ENCODE measurements at regions not wholly inside any gene's neighbourhood (a gene's known extent, or its start where the extent isn't known, plus 50 kb on each side); places are given as distances from the start of the nearest gene placed in this dataset.
"Not testable (repeated sequence)": the region's sequence is repeated elsewhere in the genome, so short reads cannot be mapped to it uniquely, and the experiment has no call there.

GRCh38 chr10:118948786-118949185, 80.7 kb upstream of the NANOS1 start:
- DNase-seq (ENCODE audit: low spot score), result peak; percentile 63

GRCh38 chr10:118950190-118950680, 79.3 kb upstream of the NANOS1 start:
- DNase-seq (ENCODE audit: low spot score), result no peak

DNA sequence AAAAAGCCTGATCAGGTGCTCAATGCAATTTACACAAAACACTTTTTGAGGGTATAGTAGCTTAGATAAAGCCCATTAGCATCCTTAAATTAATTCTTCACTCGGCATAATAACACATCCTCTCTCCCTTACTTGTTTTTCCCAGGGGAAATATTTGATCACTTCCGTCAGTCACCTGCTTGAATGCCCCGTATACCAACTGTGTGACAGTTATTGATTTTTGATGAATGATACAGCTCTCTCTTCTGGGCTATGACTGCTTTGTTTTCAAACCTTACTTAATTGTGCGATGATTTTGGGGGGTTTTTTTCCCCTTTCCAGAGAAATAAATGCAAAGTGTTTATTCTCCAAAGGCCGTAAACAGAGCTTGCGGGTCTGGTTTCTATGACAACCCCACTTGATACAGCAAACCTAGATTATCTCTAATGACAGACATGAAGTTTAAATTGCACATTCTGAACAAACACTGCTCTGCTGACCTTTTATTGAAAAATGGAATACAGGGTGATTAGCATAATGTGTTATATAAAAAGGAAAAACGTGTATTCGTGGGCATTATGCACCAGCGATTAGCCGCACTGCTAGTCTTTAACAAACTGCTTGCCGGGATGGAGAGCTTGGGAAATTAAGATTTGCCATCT, 78.4 kb upstream of the NANOS1 start:
- no peak for DNase-seq (ENCODE audit: low spot score)

- no peak for DNase-seq (ENCODE audit: low spot score)
These were observed 76.8 kb upstream of the NANOS1 start for GRCh38 chr10:118952493-118953295.

GRCh38 chr10:118953598-118954393, 75.7 kb upstream of the NANOS1 start:
- DNase-seq (ENCODE audit: low spot score), result no peak

DNA sequence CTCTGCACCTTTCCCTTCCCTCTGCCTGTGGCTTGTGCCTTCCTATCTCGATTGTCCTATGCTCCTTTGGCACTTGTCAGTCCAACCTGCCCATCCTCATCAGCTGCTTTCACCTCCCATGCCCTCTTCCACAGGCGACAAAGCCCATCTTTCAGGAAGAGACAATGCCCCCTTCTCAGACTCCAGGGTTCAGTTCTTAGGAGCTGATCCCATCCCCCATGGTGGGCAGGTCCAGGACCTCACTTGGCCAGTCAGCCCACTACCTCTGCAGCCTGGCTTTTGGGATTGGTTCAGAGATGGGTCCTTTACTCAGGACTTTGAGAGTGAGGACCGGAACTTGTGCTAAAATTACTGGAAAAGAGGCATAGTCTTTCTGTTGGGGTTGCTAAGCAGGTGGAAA, 74.0 kb upstream of the NANOS1 start:
- no peak for DNase-seq (ENCODE audit: low spot score)

GRCh38 chr10:118955951-118956801, 73.3 kb upstream of the NANOS1 start:
- DNase-seq (ENCODE audit: low spot score), result no peak

DNA sequence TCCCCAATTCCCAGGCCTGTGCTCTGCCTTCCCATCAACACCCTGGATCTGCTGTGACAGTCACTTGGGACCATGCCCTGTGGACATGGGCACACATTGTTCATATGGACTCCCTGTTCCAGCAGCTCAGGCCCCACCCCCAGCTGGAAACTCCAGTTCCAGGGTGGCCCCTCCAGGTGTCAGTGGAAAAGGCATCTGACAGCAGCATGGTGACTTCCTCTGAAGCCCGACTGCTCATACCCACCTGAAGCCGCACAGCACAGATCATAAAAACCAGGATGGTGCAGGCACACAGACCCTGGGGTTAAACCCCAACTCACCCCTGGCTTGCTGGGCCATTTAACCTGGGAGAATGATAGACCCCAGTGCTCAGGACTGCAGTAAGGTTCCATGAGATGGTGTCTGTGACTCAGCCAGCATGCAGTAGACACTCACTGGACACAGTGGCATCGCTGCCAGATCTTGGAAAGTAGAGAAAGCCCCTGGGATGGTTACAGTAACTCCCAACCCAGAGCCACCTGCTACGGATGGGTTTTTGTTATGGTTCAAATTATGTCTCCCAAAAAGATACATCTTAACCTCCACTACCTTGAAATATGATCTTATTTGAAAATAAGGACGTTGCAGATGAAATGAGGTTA, 72.6 kb upstream of the NANOS1 start:
- no peak for DNase-seq (ENCODE audit: low spot score)

GRCh38 chr10:118957443-118957825, 72.1 kb upstream of the NANOS1 start:
- no peak for DNase-seq (ENCODE audit: low spot score)

- no peak for DNase-seq (ENCODE audit: low spot score)
These were observed 71.5 kb upstream of the NANOS1 start for GRCh38 chr10:118957966-118958365.

DNA sequence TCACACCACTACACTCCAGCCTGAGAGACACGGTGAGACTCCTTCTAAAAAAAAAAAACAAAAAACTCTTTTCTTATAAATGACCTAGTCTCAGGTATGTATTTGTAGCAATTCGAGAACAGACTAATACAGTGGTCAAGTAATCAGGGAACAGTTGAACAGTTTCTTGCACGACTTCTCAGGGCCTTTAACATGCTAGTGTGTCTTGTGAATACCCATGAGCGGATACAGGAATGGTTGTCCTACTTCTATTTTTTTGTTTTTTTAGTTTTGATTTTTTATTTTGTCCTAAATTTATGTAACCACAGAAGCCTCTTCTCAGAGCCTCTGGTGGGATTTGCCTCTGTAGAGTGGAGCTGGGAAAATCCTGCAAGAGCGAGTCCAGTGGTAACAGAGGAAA, 71.0 kb upstream of the NANOS1 start:
- DNase-seq (ENCODE audit: low spot score), result no peak

DNA sequence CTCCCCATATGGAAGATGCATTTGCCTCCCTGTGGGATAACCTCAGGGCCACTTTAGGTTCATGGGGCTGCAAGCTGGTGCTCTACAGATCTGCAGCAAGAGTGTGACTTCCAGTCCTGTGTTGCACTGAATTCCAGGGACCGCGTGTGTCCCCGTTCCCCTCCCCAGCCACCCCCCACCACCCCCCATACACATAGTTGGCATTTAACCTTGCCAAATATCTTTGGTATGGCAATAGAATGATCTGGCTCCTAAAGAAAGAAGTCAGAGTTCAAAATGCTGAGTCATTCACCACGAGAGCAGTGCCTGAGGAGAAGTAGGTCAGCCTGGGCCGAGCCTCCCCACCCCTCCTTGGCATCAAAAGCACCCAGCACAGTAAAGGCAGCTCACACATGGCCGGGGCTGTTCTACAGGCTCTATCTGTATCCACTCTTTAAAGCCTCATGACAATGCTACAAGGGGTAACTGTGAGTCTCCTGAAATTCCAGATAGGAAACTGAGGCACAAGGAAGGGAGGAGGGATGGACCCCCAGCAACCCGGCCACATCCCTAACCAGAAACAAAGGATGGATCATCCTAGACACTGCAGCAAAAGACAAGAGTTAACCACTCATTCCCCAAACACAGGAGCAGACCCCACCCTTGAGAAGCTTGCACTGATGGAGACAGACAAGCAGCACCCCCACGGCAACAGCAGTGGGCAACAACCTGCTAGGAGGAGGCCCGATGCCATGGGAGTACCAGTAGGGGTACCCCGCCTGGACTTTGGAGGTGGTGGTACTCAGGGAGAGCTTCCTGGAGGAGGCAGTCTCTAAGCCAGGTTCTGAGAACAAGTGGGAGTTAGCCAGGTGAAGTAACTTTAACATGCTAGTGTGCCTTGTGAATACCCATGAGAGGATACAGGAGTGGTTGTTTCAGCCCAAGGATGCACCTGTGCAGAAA, 70.3 kb upstream of the NANOS1 start:
- no peak for DNase-seq (ENCODE audit: low spot score)

GRCh38 chr10:118960157-118961090, 69.1 kb upstream of the NANOS1 start:
- DNase-seq (ENCODE audit: low spot score), result no peak

DNA sequence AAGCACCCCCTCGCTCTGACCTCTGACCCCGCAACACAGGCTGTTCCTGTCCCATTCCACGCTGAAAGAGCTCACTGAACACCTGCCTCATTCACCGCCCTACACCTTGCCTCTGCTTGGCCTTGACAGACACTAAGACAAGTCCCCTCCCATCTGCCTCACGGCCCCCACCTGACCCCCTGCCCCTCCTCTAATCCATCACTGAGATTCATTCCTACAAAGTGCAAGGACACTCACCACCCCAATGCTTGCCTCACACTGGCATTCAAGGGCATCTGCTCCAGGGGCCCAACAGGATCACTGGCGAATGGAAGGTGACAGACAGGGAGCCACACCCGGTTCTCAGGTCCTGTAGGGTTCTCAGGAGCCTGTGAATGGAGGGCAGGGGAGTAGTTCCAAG, 68.1 kb upstream of the NANOS1 start:
- no peak for DNase-seq (ENCODE audit: low spot score)

GRCh38 chr10:118962331-118962868, 67.1 kb upstream of the NANOS1 start:
- DNase-seq (ENCODE audit: low spot score), result not testable (repeated sequence)

DNA sequence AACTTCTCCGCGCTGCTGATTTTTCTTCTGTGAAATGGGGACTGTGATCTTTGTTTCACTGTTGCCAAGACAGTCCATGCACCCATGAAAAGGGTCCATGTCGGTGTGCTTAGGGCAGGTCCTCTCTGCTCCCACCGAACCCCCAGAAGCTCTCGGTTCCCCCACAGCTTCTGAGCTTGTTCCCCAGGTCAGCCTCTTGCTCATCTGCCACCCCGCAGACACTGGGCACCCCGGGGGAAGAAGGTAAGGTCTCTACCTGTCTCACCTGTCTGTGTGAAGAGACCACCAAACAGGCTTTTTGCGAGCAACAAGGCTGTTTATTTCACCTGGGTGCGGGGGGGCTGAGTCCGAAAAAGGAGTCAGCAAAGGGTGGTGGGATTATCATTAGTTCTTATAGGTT, 66.2 kb upstream of the NANOS1 start:
- no peak for DNase-seq (ENCODE audit: low spot score)

DNA sequence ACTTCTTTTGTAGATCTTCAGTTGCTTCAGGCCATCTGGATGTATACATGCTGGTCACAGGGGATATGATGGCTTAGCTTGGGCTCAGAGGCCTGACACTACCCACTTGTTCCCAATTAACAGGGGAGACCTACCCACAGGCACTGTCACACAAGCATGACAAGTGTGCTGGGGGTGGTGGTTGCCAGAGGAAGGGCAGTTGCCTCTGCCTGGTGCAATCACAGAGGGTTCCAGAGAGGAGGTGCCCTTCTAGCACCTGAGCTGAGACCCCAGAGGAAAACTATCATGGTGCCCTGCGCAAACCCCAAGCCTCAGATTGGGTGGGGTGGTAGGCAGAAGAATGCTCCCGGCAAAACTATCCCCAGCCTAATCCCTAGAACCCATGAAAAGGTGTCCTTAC, 65.6 kb upstream of the NANOS1 start:
- DNase-seq (ENCODE audit: low spot score), result no peak

- DNase-seq (ENCODE audit: low spot score), result not testable (repeated sequence)
These were observed 65.0 kb upstream of the NANOS1 start for GRCh38 chr10:118964476-118964875.

GRCh38 chr10:118965096-118965495, 64.4 kb upstream of the NANOS1 start:
- DNase-seq (ENCODE audit: low spot score), result no peak
